B cell (primary cell): ENCODE measurements at regions not wholly inside any gene's neighbourhood (a gene's known extent, or its start where the extent isn't known, plus 50 kb on each side); places are given as distances from the start of the nearest gene placed in this dataset.

ENCODE experiments used
- CTCF ChIP-seq: fragments of 200-600 bp; IDR thresholded peaks from one replicate; pipeline ENCODE4 v1.8.0; 2022; ENCODE audit warnings: antibody characterized with exemption, mild to moderate bottlenecking
- EZH2 ChIP-seq: IDR thresholded peaks from 2 replicates; pipeline ENCODE4 v1.6.1; 2012; ENCODE audit warnings: borderline replicate concordance, low read depth, mild to moderate bottlenecking, moderate library complexity, low read length; ENCODE audit not compliant: insufficient read depth, poor library complexity, severe bottlenecking

- TF ChIP-seq CTCF, result no peak
- no peak for TF ChIP-seq EZH2
Measured at GRCh38 chr17:12438212-12438611, 227.5 kb upstream of the MYOCD start.
